ENCODE measurements at regions not wholly inside any gene's neighbourhood (a gene's known extent, or its start where the extent isn't known, plus 50 kb on each side); places are given as distances from the start of the nearest gene placed in this dataset.

- Histone ChIP-seq H3K9me3 (ENCODE audit: low read depth) (no peaks in the 10 kb centered on the region), H3K4me2 (no peak overlapping the region), H3K4me3 (no peak overlapping the region), H3K27me3 (no peaks in the 10 kb centered on the region), H3K79me2 (no peaks in the 10 kb centered on the region), H3K4me1 (ENCODE audit: insufficient read depth) (no peaks in the 10 kb centered on the region), H4K20me1 (ENCODE audit: insufficient read depth, poor library complexity, severe bottlenecking) (no peaks in the 10 kb centered on the region), H3K27ac (no peak overlapping the region), H3K9me2 (replicated peaks; ENCODE audit: insufficient read depth) (no peaks in the 10 kb centered on the region), H2AFZ (no peak overlapping the region), H3K36me3 (replicated peaks; ENCODE audit: insufficient read depth, low read depth) (no peaks in the 10 kb centered on the region)
- TF ChIP-seq EZH2phosphoT487 (IDR thresholded peaks at IDR 0.05; ENCODE audit: low read depth, severe bottlenecking, unreplicated experiment), result no peak
- TF ChIP-seq, protein P1, sequence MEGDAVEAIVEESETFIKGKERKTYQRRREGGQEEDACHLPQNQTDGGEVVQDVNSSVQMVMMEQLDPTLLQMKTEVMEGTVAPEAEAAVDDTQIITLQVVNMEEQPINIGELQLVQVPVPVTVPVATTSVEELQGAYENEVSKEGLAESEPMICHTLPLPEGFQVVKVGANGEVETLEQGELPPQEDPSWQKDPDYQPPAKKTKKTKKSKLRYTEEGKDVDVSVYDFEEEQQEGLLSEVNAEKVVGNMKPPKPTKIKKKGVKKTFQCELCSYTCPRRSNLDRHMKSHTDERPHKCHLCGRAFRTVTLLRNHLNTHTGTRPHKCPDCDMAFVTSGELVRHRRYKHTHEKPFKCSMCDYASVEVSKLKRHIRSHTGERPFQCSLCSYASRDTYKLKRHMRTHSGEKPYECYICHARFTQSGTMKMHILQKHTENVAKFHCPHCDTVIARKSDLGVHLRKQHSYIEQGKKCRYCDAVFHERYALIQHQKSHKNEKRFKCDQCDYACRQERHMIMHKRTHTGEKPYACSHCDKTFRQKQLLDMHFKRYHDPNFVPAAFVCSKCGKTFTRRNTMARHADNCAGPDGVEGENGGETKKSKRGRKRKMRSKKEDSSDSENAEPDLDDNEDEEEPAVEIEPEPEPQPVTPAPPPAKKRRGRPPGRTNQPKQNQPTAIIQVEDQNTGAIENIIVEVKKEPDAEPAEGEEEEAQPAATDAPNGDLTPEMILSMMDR (IDR thresholded peaks at IDR 0.05; ENCODE audit: poor library complexity), result no peak
- TF ChIP-seq EZH2 (IDR thresholded peaks at IDR 0.05; ENCODE audit: borderline replicate concordance), result no peak
- DNase-seq (ENCODE audit: low spot score), result no peak
- 87% methylated on average over 5 of the region's 5 CpGs for WGBS (ENCODE audit: low lambda C conversion rate, missing lambda C conversion rate)
Measured at GRCh38 chr10:76733441-76733936, 904.1 kb downstream of the KCNMA1 start.

GRCh38 chr10:76732306-76732705, 905.3 kb downstream of the KCNMA1 start:
- Histone ChIP-seq H3K79me2 (no peaks in the 10 kb centered on the region), H3K9me3 (ENCODE audit: low read depth) (no peaks in the 10 kb centered on the region), H2AFZ (no peak overlapping the region), H4K20me1 (ENCODE audit: insufficient read depth, poor library complexity, severe bottlenecking) (no peaks in the 10 kb centered on the region), H3K27ac (no peak overlapping the region), H3K4me2 (no peak overlapping the region), H3K4me3 (no peak overlapping the region), H3K36me3 (replicated peaks; ENCODE audit: insufficient read depth, low read depth) (no peaks in the 10 kb centered on the region), H3K27me3 (no peaks in the 10 kb centered on the region), H3K9me2 (replicated peaks; ENCODE audit: insufficient read depth) (no peaks in the 10 kb centered on the region), H3K4me1 (ENCODE audit: insufficient read depth) (no peaks in the 10 kb centered on the region)
- TF ChIP-seq, protein P1 (IDR thresholded peaks at IDR 0.05; ENCODE audit: poor library complexity), result no peak
- TF ChIP-seq EZH2phosphoT487 (IDR thresholded peaks at IDR 0.05; ENCODE audit: low read depth, severe bottlenecking, unreplicated experiment), result no peak
- TF ChIP-seq EZH2 (IDR thresholded peaks at IDR 0.05; ENCODE audit: borderline replicate concordance), result no peak
- WGBS (ENCODE audit: low lambda C conversion rate, missing lambda C conversion rate), result 94% methylated on average over 3 of the region's 3 CpGs
- DNase-seq (ENCODE audit: low spot score), result no peak

GRCh38 chr10:76729841-76730487, 907.6 kb downstream of the KCNMA1 start:
- Histone ChIP-seq H3K27me3 (no peaks in the 10 kb centered on the region), H3K79me2 (no peaks in the 10 kb centered on the region), H3K4me2 (no peak overlapping the region), H3K27ac (no peak overlapping the region), H3K9me3 (ENCODE audit: low read depth) (no peaks in the 10 kb centered on the region), H3K36me3 (replicated peaks; ENCODE audit: insufficient read depth, low read depth) (no peaks in the 10 kb centered on the region), H4K20me1 (ENCODE audit: insufficient read depth, poor library complexity, severe bottlenecking) (no peaks in the 10 kb centered on the region), H2AFZ (no peak overlapping the region), H3K9me2 (replicated peaks; ENCODE audit: insufficient read depth) (no peaks in the 10 kb centered on the region), H3K4me3 (no peak overlapping the region), H3K4me1 (ENCODE audit: insufficient read depth) (no peaks in the 10 kb centered on the region)
- no peak for DNase-seq (ENCODE audit: low spot score)
- 83% methylated on average over 1 of the region's 1 CpG for WGBS (ENCODE audit: low lambda C conversion rate, missing lambda C conversion rate)
- no peak for TF ChIP-seq EZH2phosphoT487 (IDR thresholded peaks at IDR 0.05; ENCODE audit: low read depth, severe bottlenecking, unreplicated experiment)
- TF ChIP-seq, protein P1 (IDR thresholded peaks at IDR 0.05; ENCODE audit: poor library complexity), result no peak
- TF ChIP-seq EZH2 (IDR thresholded peaks at IDR 0.05; ENCODE audit: borderline replicate concordance), result no peak
